Ovary (tissue), 3 donors: ENCODE measurements at regions not wholly inside any gene's neighbourhood (a gene's known extent, or its start where the extent isn't known, plus 50 kb on each side); places are given as distances from the start of the nearest gene placed in this dataset.

Source experiments
- EP300 ChIP-seq: sonication (generic); formaldehyde crosslinking; IDR thresholded peaks from one replicate; pipeline ENCODE4 v1.6.1; 2017; ENCODE audit warnings: antibody characterized with exemption
- POLR2A ChIP-seq: fragments of 450-650 bp; IDR thresholded peaks from one replicate; pipeline ENCODE4 v1.6.1; 2017; ENCODE audit warnings: antibody characterized with exemption, mild to moderate bottlenecking, moderate library complexity
- TF ChIP-seq, protein P1 (sequence below), 3 donors: fragments of 450-650 bp in 2 of 3; fragments of 200-600 bp in 1 of 3; IDR thresholded peaks; one replicate each; pipeline versions ENCODE4 v1.5.1 to v1.8.0; 2016 to 2022; ENCODE audit warnings: antibody characterized with exemption in 3 of 3, mild to moderate bottlenecking in 1 of 3
- donor health status: DM: no; HTN: no; CAD: no.

DNA sequence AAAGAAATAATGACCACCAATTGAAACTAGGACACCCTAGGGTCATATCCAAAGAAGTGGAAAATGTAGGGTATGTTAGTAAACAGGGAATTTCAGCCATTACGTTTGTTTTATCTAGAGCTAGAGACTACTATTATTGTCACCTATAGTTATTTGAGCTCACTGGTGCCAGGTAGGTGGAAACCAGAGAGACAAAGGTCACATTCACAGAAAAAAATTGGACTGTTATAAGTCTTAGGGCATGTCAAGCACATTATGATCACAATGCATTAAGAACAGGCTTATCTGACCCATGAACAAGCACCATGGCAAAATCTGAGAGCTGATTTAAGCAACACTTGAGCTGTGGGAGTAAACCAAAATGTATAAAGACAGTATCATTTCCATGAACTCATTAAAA, 530.1 kb upstream of the CITED2 start:
- no peak for TF ChIP-seq POLR2A
- TF ChIP-seq, protein P1, sequence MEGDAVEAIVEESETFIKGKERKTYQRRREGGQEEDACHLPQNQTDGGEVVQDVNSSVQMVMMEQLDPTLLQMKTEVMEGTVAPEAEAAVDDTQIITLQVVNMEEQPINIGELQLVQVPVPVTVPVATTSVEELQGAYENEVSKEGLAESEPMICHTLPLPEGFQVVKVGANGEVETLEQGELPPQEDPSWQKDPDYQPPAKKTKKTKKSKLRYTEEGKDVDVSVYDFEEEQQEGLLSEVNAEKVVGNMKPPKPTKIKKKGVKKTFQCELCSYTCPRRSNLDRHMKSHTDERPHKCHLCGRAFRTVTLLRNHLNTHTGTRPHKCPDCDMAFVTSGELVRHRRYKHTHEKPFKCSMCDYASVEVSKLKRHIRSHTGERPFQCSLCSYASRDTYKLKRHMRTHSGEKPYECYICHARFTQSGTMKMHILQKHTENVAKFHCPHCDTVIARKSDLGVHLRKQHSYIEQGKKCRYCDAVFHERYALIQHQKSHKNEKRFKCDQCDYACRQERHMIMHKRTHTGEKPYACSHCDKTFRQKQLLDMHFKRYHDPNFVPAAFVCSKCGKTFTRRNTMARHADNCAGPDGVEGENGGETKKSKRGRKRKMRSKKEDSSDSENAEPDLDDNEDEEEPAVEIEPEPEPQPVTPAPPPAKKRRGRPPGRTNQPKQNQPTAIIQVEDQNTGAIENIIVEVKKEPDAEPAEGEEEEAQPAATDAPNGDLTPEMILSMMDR (IDR thresholded peaks at IDR 0.05): no peak
- no peak for TF ChIP-seq EP300
